C4-2B (cell line): ENCODE measurements at regions not wholly inside any gene's neighbourhood (a gene's known extent, or its start where the extent isn't known, plus 50 kb on each side); places are given as distances from the start of the nearest gene placed in this dataset.

ENCODE experiments used
- H3K27ac ChIP-seq: fragments of 450-650 bp; 2 replicates; pipeline ENCODE4 v1.5.1; 2017
- ZFX ChIP-seq: fragments of 450-650 bp; IDR thresholded peaks from 2 replicates; pipeline ENCODE4 v1.6.1; 2017
- TF ChIP-seq, protein P1 (sequence below): fragments of 450-650 bp; conservative IDR thresholded peaks from 2 replicates; pipeline ENCODE4 v1.5.1; 2017; ENCODE audit warnings: mild to moderate bottlenecking

DNA sequence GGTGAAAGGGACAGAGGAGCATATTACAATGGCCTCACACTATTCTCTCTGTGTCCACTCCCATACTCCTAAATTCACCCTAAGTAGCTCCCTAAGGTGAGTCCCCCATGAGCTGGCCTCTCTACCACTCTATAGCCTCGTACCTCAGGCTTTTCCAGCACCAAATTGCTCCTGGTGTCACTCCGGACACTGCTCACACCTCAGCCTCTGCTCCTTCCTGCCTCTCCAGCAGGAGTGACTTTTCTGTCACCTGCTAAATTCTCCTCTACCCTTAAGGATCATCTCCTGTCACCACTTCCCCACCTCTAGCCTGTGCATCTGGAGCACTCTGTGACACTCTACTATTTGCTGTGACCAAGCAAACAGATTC lies 65.8 kb upstream of the CAMK1G start:
- H3K27ac ChIP-seq: no peak overlapping the region
- TF ChIP-seq, protein P1, sequence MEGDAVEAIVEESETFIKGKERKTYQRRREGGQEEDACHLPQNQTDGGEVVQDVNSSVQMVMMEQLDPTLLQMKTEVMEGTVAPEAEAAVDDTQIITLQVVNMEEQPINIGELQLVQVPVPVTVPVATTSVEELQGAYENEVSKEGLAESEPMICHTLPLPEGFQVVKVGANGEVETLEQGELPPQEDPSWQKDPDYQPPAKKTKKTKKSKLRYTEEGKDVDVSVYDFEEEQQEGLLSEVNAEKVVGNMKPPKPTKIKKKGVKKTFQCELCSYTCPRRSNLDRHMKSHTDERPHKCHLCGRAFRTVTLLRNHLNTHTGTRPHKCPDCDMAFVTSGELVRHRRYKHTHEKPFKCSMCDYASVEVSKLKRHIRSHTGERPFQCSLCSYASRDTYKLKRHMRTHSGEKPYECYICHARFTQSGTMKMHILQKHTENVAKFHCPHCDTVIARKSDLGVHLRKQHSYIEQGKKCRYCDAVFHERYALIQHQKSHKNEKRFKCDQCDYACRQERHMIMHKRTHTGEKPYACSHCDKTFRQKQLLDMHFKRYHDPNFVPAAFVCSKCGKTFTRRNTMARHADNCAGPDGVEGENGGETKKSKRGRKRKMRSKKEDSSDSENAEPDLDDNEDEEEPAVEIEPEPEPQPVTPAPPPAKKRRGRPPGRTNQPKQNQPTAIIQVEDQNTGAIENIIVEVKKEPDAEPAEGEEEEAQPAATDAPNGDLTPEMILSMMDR: no peak
- TF ChIP-seq ZFX: no peak

DNA sequence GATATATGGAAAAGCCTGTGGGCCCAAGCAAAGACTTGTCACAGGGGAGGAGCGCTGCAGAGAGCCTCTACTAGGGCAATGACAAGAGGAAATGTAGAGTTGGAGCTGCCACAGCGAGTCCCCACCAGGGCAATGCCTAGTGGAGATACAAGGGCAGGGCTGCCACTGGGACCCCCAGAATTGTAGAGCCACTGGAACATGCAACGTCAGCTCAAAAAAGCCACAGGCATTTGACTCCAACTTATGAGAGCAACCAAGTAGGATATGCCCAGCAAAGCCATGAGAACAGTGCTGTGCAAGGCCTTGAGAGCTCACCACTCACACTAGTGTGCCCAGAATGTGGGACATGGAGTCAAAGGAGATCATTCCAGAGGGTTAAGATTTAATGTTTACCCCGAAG lies 63.7 kb upstream of the CAMK1G start:
- TF ChIP-seq, protein P1: no peak
- no peak for TF ChIP-seq ZFX
- H3K27ac ChIP-seq: no peak overlapping the region

DNA sequence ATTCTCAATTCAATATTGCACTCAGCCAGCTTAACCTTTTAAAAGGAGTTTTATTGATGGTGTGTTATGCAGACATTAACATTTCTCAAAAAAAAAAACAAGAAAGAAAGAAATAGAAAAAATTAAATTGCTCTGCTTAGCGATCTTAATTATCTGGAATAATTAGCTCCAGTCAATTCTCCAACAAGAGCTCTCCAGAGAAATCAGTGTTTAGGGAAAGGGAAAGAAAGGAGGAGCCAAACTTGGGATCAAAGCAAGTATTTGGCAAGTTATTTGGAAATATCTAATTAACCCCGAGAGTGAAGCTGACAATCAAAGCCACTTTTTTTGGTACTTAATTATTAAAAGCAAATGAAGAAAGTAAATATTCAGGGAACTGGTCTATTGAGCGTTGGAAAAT lies 60.7 kb upstream of the CAMK1G start:
- TF ChIP-seq ZFX: no peak
- TF ChIP-seq, protein P1: no peak
- no peak overlapping the region for H3K27ac ChIP-seq

DNA sequence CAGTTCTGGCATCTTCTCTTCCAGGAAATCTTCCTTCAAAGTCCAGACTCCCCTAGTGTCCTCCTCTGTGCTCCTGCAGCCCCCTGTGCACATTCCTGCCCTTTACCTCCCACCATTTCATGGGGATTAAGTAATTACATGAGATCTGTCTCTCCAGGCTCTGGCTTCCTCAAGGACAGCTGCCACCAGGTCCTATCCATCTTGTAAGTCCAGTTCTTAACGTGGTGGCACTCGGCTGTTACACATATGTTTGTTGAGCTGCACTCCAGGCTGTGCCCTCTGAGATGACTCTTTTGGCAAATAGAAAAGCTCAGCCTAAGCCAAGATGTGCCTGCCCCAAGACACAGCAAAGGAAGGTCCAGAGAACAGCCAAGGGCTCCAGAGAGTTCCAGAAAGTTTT lies 57.4 kb upstream of the CAMK1G start:
- TF ChIP-seq, protein P1: no peak
- no peak for TF ChIP-seq ZFX
- H3K27ac ChIP-seq: no peak overlapping the region

DNA sequence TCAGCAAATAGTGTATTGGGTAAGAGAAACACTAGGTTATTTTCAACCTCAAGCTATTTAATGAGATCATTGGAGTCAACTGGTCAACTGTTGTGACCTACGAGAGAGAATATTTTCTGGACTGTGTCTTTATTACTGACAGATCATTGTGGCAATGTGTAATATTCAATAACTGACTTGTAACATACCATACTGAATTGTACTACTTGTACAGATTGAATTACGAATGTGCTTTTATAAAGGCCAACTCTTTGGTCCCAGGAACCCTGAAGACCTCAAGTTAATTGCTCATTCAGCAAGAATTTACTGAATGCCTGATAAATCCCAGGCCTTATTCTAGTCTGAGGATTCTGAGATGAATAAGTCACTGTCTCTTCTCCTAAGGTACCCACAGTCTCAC lies 56.1 kb upstream of the CAMK1G start:
- no peak overlapping the region for H3K27ac ChIP-seq
- no peak for TF ChIP-seq ZFX
- TF ChIP-seq, protein P1: no peak

DNA sequence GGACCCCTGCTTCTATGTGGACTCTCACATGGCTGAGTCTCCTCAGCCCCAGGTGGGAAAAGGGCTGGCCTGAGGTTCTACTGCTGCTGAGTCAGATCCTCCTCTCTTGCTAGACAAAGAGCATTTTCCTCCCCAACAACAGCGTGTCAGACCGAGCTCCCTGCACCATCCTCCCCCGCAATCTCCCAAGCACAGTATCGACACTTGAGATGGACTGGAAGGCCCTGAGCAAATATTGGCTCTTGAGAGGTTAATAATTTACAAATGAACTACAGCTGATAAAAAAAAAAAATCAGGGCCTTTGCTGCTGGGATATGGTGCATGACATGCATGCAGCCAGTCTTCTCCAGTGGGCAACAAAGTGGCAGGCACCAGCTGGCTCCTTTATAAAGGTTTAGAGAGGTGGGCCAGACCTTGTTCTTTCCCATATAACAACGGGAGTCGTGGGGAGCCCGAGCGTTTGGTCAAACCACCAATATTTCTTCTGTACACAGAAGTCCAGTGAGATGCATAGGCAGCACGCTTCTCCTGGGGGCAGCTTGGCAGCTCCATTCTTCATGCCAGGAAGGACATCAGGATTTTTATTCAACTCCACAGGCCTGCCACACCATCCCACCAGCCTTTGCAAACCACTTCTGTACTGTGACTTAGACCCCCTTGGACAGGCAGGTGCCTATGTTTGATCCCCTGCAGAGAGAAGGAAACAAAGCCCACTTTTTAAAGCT lies 55.4 kb upstream of the CAMK1G start:
- no peak for TF ChIP-seq ZFX
- TF ChIP-seq, protein P1: no peak
- no peak overlapping the region for H3K27ac ChIP-seq

DNA sequence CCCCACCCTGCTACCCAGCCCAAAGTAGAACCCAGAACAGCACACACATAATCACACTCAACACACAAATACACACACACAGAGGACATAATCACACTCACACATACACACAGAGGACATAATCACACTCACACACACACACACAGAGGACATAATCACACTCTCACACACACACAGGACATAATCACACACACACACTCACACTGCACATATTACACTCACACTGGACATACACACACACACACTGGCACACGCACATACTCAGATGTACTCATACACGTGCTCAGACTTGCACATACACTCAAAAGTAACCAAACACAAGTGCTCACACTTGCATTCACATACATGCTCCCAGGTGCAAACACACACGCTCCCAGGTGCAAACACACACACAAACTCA lies 54.3 kb upstream of the CAMK1G start:
- TF ChIP-seq ZFX: no peak
- TF ChIP-seq, protein P1: no peak
- no peak overlapping the region for H3K27ac ChIP-seq
